Liver (tissue), 3 donors: ENCODE measurements at regions not wholly inside any gene's neighbourhood (a gene's known extent, or its start where the extent isn't known, plus 50 kb on each side); places are given as distances from the start of the nearest gene placed in this dataset.

ENCODE experiments used
- ATF3 ChIP-seq: IDR thresholded peaks from 2 replicates; pipeline ENCODE4 v1.6.1; 2016; ENCODE audit warnings: antibody characterized with exemption
- NR2F2 ChIP-seq: IDR thresholded peaks from 2 replicates; pipeline ENCODE4 v1.6.1; 2016; ENCODE audit warnings: antibody characterized with exemption
- RAD21 ChIP-seq, 2 donors: IDR thresholded peaks; 2 replicates each; pipeline ENCODE4 v1.6.1; 2016; ENCODE audit warnings: antibody characterized with exemption in 2 of 2, mild to moderate bottlenecking in 2 of 2
- REST ChIP-seq: IDR thresholded peaks from 2 replicates; pipeline ENCODE4 v1.6.1; 2016; ENCODE audit warnings: antibody characterized with exemption, mild to moderate bottlenecking
- RXRA ChIP-seq, 2 donors: IDR thresholded peaks; 2 replicates each; pipeline ENCODE4 v1.6.1; 2017 to 2018; ENCODE audit warnings: antibody characterized with exemption in 2 of 2, mild to moderate bottlenecking in 1 of 2
- SP1 ChIP-seq: IDR thresholded peaks from 2 replicates; pipeline ENCODE4 v1.6.1; 2018; ENCODE audit warnings: antibody characterized with exemption, mild to moderate bottlenecking
- TAF1 ChIP-seq: conservative IDR thresholded peaks from 2 replicates; pipeline ENCODE4 v1.6.1; 2016; ENCODE audit warnings: antibody characterized with exemption, mild to moderate bottlenecking
- ZBTB33 ChIP-seq: IDR thresholded peaks from 2 replicates; pipeline ENCODE4 v1.6.1; 2016; ENCODE audit warnings: antibody characterized with exemption
- TF ChIP-seq, protein P1 (sequence below): fragments of 150-350 bp; IDR thresholded peaks from 2 replicates; pipeline ENCODE4 v1.5.1; 2017; ENCODE audit warnings: improper control_type of control experiment, low read depth, low read length; ENCODE audit not compliant: missing input control
- TF ChIP-seq, protein P2 (sequence below): IDR thresholded peaks from 2 replicates; pipeline ENCODE4 v1.6.1; 2016; ENCODE audit warnings: antibody characterized with exemption
- donor health status: healthy.
- donor health status: healthy.

DNA sequence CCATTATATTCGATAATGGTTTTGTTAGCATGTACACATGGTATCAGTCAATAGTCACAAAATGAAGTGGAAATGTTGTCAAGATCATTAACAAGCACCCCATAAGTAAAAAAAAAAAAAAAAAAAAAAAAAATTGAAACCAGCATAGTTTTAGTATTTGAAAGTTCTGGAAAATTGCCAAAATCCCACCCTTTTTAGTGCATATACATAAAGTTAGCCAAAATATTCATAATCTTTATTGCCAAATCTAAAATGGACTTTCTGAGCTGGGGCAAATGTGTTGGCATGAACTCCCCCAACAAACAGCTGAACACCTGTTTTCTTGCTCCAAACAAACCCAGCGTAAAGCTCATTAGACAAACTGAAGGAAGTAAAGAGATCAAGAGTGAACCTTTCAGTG lies 73.9 kb downstream of the MZT1 start:
- TF ChIP-seq, protein P1, sequence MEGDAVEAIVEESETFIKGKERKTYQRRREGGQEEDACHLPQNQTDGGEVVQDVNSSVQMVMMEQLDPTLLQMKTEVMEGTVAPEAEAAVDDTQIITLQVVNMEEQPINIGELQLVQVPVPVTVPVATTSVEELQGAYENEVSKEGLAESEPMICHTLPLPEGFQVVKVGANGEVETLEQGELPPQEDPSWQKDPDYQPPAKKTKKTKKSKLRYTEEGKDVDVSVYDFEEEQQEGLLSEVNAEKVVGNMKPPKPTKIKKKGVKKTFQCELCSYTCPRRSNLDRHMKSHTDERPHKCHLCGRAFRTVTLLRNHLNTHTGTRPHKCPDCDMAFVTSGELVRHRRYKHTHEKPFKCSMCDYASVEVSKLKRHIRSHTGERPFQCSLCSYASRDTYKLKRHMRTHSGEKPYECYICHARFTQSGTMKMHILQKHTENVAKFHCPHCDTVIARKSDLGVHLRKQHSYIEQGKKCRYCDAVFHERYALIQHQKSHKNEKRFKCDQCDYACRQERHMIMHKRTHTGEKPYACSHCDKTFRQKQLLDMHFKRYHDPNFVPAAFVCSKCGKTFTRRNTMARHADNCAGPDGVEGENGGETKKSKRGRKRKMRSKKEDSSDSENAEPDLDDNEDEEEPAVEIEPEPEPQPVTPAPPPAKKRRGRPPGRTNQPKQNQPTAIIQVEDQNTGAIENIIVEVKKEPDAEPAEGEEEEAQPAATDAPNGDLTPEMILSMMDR: no peak
- TF ChIP-seq REST (no peak), TAF1 (no peak), ZBTB33 (no peak), ATF3 (no peak), NR2F2 (no peak), RXRA (IDR thresholded peaks at IDR 0.05) (no peak), SP1 (no peak), RAD21 (IDR thresholded peaks at IDR 0.05) (no peak)
- TF ChIP-seq, protein P2, sequence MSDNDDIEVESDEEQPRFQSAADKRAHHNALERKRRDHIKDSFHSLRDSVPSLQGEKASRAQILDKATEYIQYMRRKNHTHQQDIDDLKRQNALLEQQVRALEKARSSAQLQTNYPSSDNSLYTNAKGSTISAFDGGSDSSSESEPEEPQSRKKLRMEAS: no peak
